ENCODE measurements at regions not wholly inside any gene's neighbourhood (a gene's known extent, or its start where the extent isn't known, plus 50 kb on each side); places are given as distances from the start of the nearest gene placed in this dataset.
A peak's percentile ranks its signal among the peaks of the same experiment; 100 is the strongest.

- no peak overlapping the region for H3K4me3 ChIP-seq
- H3K27ac ChIP-seq: no peak overlapping the region
- H3K36me3 ChIP-seq: no peaks in the 10 kb centered on the region
- H3K9me3 ChIP-seq (ENCODE audit: low read depth): no peaks in the 10 kb centered on the region
- no peak for TF ChIP-seq CTCF (IDR thresholded peaks at IDR 0.05; ENCODE audit: low read depth, low read length)
- no peaks in the 10 kb centered on the region for H3K4me1 ChIP-seq (ENCODE audit: low read depth)
- H3K27me3 ChIP-seq: no peaks in the 10 kb centered on the region
- no peak for DNase-seq (ENCODE audit: low read depth in 1 of 2, low spot score in 1 of 2)
These were observed 247.6 kb downstream of the CDCA7 start for GRCh38 chr2:173602153-173602795.

- no peaks in the 10 kb centered on the region for H3K27me3 ChIP-seq
- DNase-seq (ENCODE audit: low read depth in 1 of 2, low spot score in 1 of 2): no peak
- H3K9me3 ChIP-seq (ENCODE audit: low read depth): no peaks in the 10 kb centered on the region
- H3K27ac ChIP-seq: no peak overlapping the region
- no peaks in the 10 kb centered on the region for H3K4me1 ChIP-seq (ENCODE audit: low read depth)
- TF ChIP-seq CTCF (IDR thresholded peaks at IDR 0.05; ENCODE audit: low read depth, low read length): no peak
- H3K36me3 ChIP-seq: no peaks in the 10 kb centered on the region
- no peak overlapping the region for H3K4me3 ChIP-seq
These were observed 251.3 kb downstream of the CDCA7 start for GRCh38 chr2:173605994-173606393.

- Histone ChIP-seq H3K27me3 (no peaks in the 10 kb centered on the region), H3K4me1 (ENCODE audit: low read depth) (no peaks in the 10 kb centered on the region), H3K4me3 (no peak overlapping the region), H3K36me3 (no peaks in the 10 kb centered on the region), H3K9me3 (ENCODE audit: low read depth) (no peaks in the 10 kb centered on the region), H3K27ac (no peak overlapping the region)
- DNase-seq (ENCODE audit: low read depth in 1 of 2, low spot score in 1 of 2): no peak
- TF ChIP-seq CTCF (IDR thresholded peaks at IDR 0.05; ENCODE audit: low read depth, low read length): no peak
These were observed 252.1 kb downstream of the CDCA7 start for GRCh38 chr2:173606619-173607248.

GRCh38 chr2:173607606-173608311, 253.1 kb downstream of the CDCA7 start:
- Histone ChIP-seq H3K27me3 (no peaks in the 10 kb centered on the region), H3K4me1 (ENCODE audit: low read depth) (no peaks in the 10 kb centered on the region), H3K27ac (no peak overlapping the region), H3K36me3 (no peaks in the 10 kb centered on the region), H3K9me3 (ENCODE audit: low read depth) (no peaks in the 10 kb centered on the region), H3K4me3 (no peak overlapping the region)
- no peak for TF ChIP-seq CTCF (IDR thresholded peaks at IDR 0.05; ENCODE audit: low read depth, low read length)
- peak in 1 of 2 donors; percentile 17 for DNase-seq (ENCODE audit: low read depth in 1 of 2, low spot score in 1 of 2)

GRCh38 chr2:173611121-173611520, 256.4 kb downstream of the CDCA7 start:
- Histone ChIP-seq H3K27me3 (no peaks in the 10 kb centered on the region), H3K36me3 (no peaks in the 10 kb centered on the region), H3K9me3 (ENCODE audit: low read depth) (no peaks in the 10 kb centered on the region), H3K27ac (no peak overlapping the region), H3K4me3 (no peak overlapping the region), H3K4me1 (ENCODE audit: low read depth) (no peaks in the 10 kb centered on the region)
- TF ChIP-seq CTCF (IDR thresholded peaks at IDR 0.05; ENCODE audit: low read depth, low read length): no peak
- DNase-seq (ENCODE audit: low read depth in 1 of 2, low spot score in 1 of 2): no peak

Data from cardiac muscle cell (in vitro differentiated cells and primary cell).